Hematopoietic multipotent progenitor cell treated with erythropoietin and hydrocortisone succinate and interleukin-3 and kit ligand, for 4 days (in vitro differentiated cells): ENCODE measurements at regions not wholly inside any gene's neighbourhood (a gene's known extent, or its start where the extent isn't known, plus 50 kb on each side); places are given as distances from the start of the nearest gene placed in this dataset.

Experiments used
- DNase-seq: peaks from one replicate; pipeline ENCODE4 v3.0.0-alpha.2; 2015

GRCh38 chr9:85884256-85884655 is 56.7 kb upstream of the NAA35 start:
- no peak for DNase-seq

- DNase-seq = no peak
Measured at GRCh38 chr9:85890962-85891361, 50.0 kb upstream of the NAA35 start.
